GM12878 (cell line): ENCODE measurements at regions not wholly inside any gene's neighbourhood (a gene's known extent, or its start where the extent isn't known, plus 50 kb on each side); places are given as distances from the start of the nearest gene placed in this dataset.

Experiments
- ATAC-seq: fragments of 200-7000 bp; cut with Tn5 transposase; 3 replicates; pipeline ENCODE4 v1.9.1; 2020; ENCODE audit warnings: mild to moderate bottlenecking, moderate library complexity
- BruUV-seq: library from RNA; stranded (reverse); fragments of 400-500 nt; replicated peaks from 2 replicates; lab custom pipeline; 2021; lab: Mats Ljungman, UMichigan
- CTCF ChIA-PET: fragments of 300-600 bp; sonication (Branson Sonifier 250); formaldehyde crosslinking; extraction: SDS; loops from one replicate; lab custom pipeline; 2021; ENCODE audit warnings: inconsistent platforms; lab: Yijun Ruan, JAX
- POLR2A ChIA-PET: fragments of 350-600 bp; formaldehyde crosslinking; extraction: SDS; loops from one replicate; lab custom pipeline; 2021; ENCODE audit warnings: inconsistent platforms; lab: Charles Lee
- RAD21 ChIA-PET: fragments of 300-600 bp; sonication (Branson Sonifier 250); formaldehyde crosslinking; loops from one replicate; lab custom pipeline; 2023; ENCODE audit warnings: antibody characterized with exemption; ENCODE audit not compliant: unreplicated experiment; lab: Charles Lee
- SMC1A ChIA-PET: fragments of 300-600 bp; sonication (Branson Sonifier 250); formaldehyde crosslinking; loops from one replicate; lab custom pipeline; 2023; ENCODE audit not compliant: unreplicated experiment, uncharacterized antibody; lab: Charles Lee
- DNase-seq: peaks from one replicate; pipeline ENCODE4 v3.0.0-alpha.2; 2011; ENCODE audit warnings: low read depth, low spot score
- FAIRE-seq: peaks from 3 replicates; lab custom pipeline; 2011; peaks lifted over from hg19 to GRCh38; lab: Jason Lieb, UNC
- H2AFZ ChIP-seq: 2 replicates; pipeline ENCODE4 v1.6.0; 2011; ENCODE audit warnings: low read depth, low read length, control low read depth; ENCODE audit not compliant: control insufficient read depth
- H3K27ac ChIP-seq: 2 replicates; pipeline ENCODE4 v1.5.1; 2011; ENCODE audit warnings: control low read depth; ENCODE audit not compliant: control insufficient read depth, insufficient read depth
- H3K27me3 ChIP-seq, 2 experiments: replicated peaks in 1 of 2; 2 replicates each; pipeline versions ENCODE4 v1.6.0 to v1.6.1; 2011; ENCODE audit warnings: low read length in 1 of 2; ENCODE audit not compliant: control insufficient read depth in 2 of 2, insufficient read depth in 2 of 2
- H3K36me3 ChIP-seq, 2 experiments: 2 replicates each; pipeline ENCODE4 v1.5.1; 2011; ENCODE audit warnings: low read length in 1 of 2; ENCODE audit not compliant: control insufficient read depth in 2 of 2, insufficient read depth in 2 of 2
- H3K4me1 ChIP-seq: 2 replicates; pipeline ENCODE4 v1.6.1; 2011; ENCODE audit warnings: mild to moderate bottlenecking, low read length, moderate library complexity, mixed read lengths; ENCODE audit not compliant: control insufficient read depth, insufficient read depth
- H3K4me2 ChIP-seq: 2 replicates; pipeline ENCODE4 v1.6.0; 2011; ENCODE audit warnings: control low read depth; ENCODE audit not compliant: control insufficient read depth, insufficient read depth
- H3K4me3 ChIP-seq: fragments of 200-600 bp; sonication (generic); 2 replicates; pipeline ENCODE4 v1.5.1; 2016
- H3K79me2 ChIP-seq: 2 replicates; pipeline ENCODE4 v1.6.0; 2011; ENCODE audit warnings: low read length; ENCODE audit not compliant: control insufficient read depth, insufficient read depth
- H3K9ac ChIP-seq: 2 replicates; pipeline ENCODE4 v1.8.0; 2011; ENCODE audit warnings: low read length, control low read depth, mixed read lengths; ENCODE audit not compliant: control insufficient read depth, insufficient read depth
- H3K9me3 ChIP-seq: replicated peaks from 3 replicates; pipeline ENCODE4 v1.5.1; 2011; ENCODE audit warnings: mild to moderate bottlenecking, low read length; ENCODE audit not compliant: control insufficient read depth, insufficient read depth
- H4K20me1 ChIP-seq: 2 replicates; pipeline ENCODE4 v1.6.0; 2011; ENCODE audit not compliant: control insufficient read depth, insufficient read depth
- GATAD2B ChIP-seq: fragments of 450-650 bp; conservative IDR thresholded peaks from 2 replicates; pipeline ENCODE4 v1.6.1; 2017; ENCODE audit warnings: low read depth, mild to moderate bottlenecking, moderate library complexity
- HCFC1 ChIP-seq: fragments of 150-350 bp; IDR thresholded peaks from 2 replicates; pipeline ENCODE4 v1.6.1; 2014; ENCODE audit warnings: low read length
- MEF2B ChIP-seq: fragments of 450-650 bp; IDR thresholded peaks from 2 replicates; pipeline ENCODE4 v1.6.1; 2018; ENCODE audit warnings: mild to moderate bottlenecking, moderate library complexity; ENCODE audit not compliant: partially characterized antibody, poor library complexity, severe bottlenecking
- MYB ChIP-seq: fragments of 150-350 bp; IDR thresholded peaks from 2 replicates; pipeline ENCODE4 v1.6.1; 2014; ENCODE audit warnings: mild to moderate bottlenecking, low read depth, low read length, borderline replicate concordance
- PAX8 ChIP-seq: fragments of 450-650 bp; IDR thresholded peaks from 2 replicates; pipeline ENCODE4 v1.6.1; 2017; ENCODE audit warnings: mild to moderate bottlenecking, moderate library complexity
- SMC3 ChIP-seq: IDR thresholded peaks from 2 replicates; pipeline ENCODE4 v1.6.1; 2011; ENCODE audit warnings: low read length, improper control_type of control experiment, borderline replicate concordance
- SUPT20H ChIP-seq: IDR thresholded peaks from 2 replicates; pipeline ENCODE4 v1.6.1; 2011; ENCODE audit warnings: low read depth, mild to moderate bottlenecking, low read length, moderate library complexity, borderline replicate concordance; ENCODE audit not compliant: control insufficient read depth
- ZNF207 ChIP-seq: fragments of 450-650 bp; IDR thresholded peaks from 2 replicates; pipeline ENCODE4 v1.6.1; 2014; ENCODE audit warnings: antibody characterized with exemption, mild to moderate bottlenecking, borderline replicate concordance
- WGBS: methylation state at CpG from one replicate; pipeline ENCODE4 v1.1.6; 2016; ENCODE audit warnings: low lambda C conversion rate; ENCODE audit not compliant: insufficient replicate concordance, insufficient coverage; ENCODE audit errors: missing lambda C conversion rate; 5-methylcytosine and 5-hydroxymethylcytosine counted together
- in situ Hi-C: fragments of 300-500 bp; cut with MboI; formaldehyde crosslinking; loops from 9 replicates; pipeline ENCODE4 v1.14.3; 2018; ENCODE audit warnings: mixed read lengths
- intact Hi-C: fragments of 100-400 bp; cut with micrococcal nuclease; formaldehyde crosslinking; loops from one replicate; pipeline ENCODE4 v1.14.2; 2022; ENCODE audit not compliant: unreplicated experiment
- TF ChIP-seq, protein P1 (sequence below): fragments of 450-650 bp; IDR thresholded peaks from 2 replicates; pipeline ENCODE4 v1.6.1; 2017; ENCODE audit warnings: mild to moderate bottlenecking, moderate library complexity
- TF ChIP-seq, protein P2 (sequence below), 3 experiments: IDR thresholded peaks in 2 of 3; conservative IDR thresholded peaks in 1 of 3; 2 replicates each; pipeline ENCODE4 v1.5.1; 2011; ENCODE audit warnings: low read depth in 3 of 3, low read length in 3 of 3, mild to moderate bottlenecking in 3 of 3, control low read depth in 2 of 3, moderate library complexity in 2 of 3, inconsistent platforms in 1 of 3, mixed read lengths in 1 of 3; ENCODE audit not compliant: control insufficient read depth in 2 of 3, insufficient read depth in 1 of 3; ENCODE audit errors: extremely low read depth in 1 of 3
- TF ChIP-seq, protein P3 (sequence below): IDR thresholded peaks from 2 replicates; pipeline ENCODE4 v1.6.1; 2012; ENCODE audit warnings: mild to moderate bottlenecking, low read depth, low read length
- TF ChIP-seq, protein P4 (sequence below): IDR thresholded peaks from 2 replicates; pipeline ENCODE4 v1.6.1; 2011; ENCODE audit warnings: low read depth, mild to moderate bottlenecking, low read length, moderate library complexity, borderline replicate concordance; ENCODE audit errors: extremely low read depth

DNA sequence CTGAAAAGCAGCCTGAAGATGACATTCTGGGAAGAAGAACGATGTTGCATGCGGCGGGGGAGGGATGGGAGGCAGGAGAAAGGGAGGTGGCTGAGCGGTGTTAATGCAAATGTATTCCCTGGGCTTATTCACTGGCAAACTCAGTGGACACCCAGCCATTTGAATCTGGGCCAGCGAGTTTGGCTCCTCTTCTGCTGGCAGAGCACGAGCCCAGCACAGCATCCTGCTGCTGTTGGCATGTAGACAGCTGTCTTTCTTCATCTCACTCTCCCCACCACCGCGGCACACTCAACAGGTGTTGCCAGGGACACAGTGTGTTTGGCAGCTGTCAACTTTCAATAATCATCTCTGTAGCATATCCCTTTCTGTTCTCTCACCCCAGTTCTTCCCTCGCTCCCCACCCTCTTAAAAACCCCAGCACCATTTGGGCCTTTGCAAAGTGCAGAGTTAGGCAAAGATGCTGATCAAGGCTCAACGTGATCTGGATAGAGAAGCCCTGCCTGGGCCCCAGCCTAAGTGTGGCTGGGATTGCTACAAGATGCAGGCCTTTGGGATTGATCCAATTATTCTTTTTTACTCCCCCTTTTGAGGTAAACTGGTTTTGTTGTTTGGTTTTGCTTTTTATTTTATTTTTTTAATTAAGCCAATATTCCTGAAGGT lies 131.9 kb downstream of the EXOC5 start:
- H3K9me3 ChIP-seq = no peaks in the 10 kb centered on the region; the same call in 2 of the 3 replicates
- no peak overlapping the region for H2AFZ ChIP-seq
- no peak overlapping the region for H3K27ac ChIP-seq
- ChIA-PET CTCF (no interaction called here), SMC1A (no interaction called here), RAD21 (no interaction called here), POLR2A (no interaction called here)
- no peak overlapping the region for H3K4me2 ChIP-seq
- no peaks in the 10 kb centered on the region for H3K79me2 ChIP-seq
- H3K27me3 ChIP-seq = no peaks in the 10 kb centered on the region; a peak in 1 of 4 replicates
- 45% methylated on average over 10 of the region's 10 CpGs for WGBS
- no peak for FAIRE-seq
- no peaks in the 10 kb centered on the region for H3K36me3 ChIP-seq
- no peak overlapping the region for H3K4me3 ChIP-seq
- in situ Hi-C loops = no loop called here
- DNase-seq = no peak
- no TSS peak for BruUV-seq
- H4K20me1 ChIP-seq = no peaks in the 10 kb centered on the region
- H3K9ac ChIP-seq = no peak overlapping the region
- H3K4me1 ChIP-seq = no peaks in the 10 kb centered on the region
- intact Hi-C loops = no loop called here
- ATAC-seq = no peak
- TF ChIP-seq HCFC1 (no peak), MEF2B (no peak), SUPT20H (no peak), ZNF207 (no peak), GATAD2B (no peak), MYB (no peak), SMC3 (no peak), PAX8 (no peak)
- TF ChIP-seq, protein P1, sequence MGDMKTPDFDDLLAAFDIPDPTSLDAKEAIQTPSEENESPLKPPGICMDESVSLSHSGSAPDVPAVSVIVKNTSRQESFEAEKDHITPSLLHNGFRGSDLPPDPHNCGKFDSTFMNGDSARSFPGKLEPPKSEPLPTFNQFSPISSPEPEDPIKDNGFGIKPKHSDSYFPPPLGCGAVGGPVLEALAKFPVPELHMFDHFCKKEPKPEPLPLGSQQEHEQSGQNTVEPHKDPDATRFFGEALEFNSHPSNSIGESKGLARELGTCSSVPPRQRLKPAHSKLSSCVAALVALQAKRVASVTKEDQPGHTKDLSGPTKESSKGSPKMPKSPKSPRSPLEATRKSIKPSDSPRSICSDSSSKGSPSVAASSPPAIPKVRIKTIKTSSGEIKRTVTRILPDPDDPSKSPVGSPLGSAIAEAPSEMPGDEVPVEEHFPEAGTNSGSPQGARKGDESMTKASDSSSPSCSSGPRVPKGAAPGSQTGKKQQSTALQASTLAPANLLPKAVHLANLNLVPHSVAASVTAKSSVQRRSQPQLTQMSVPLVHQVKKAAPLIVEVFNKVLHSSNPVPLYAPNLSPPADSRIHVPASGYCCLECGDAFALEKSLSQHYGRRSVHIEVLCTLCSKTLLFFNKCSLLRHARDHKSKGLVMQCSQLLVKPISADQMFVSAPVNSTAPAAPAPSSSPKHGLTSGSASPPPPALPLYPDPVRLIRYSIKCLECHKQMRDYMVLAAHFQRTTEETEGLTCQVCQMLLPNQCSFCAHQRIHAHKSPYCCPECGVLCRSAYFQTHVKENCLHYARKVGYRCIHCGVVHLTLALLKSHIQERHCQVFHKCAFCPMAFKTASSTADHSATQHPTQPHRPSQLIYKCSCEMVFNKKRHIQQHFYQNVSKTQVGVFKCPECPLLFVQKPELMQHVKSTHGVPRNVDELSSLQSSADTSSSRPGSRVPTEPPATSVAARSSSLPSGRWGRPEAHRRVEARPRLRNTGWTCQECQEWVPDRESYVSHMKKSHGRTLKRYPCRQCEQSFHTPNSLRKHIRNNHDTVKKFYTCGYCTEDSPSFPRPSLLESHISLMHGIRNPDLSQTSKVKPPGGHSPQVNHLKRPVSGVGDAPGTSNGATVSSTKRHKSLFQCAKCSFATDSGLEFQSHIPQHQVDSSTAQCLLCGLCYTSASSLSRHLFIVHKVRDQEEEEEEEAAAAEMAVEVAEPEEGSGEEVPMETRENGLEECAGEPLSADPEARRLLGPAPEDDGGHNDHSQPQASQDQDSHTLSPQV = no peak
- TF ChIP-seq, protein P2, sequence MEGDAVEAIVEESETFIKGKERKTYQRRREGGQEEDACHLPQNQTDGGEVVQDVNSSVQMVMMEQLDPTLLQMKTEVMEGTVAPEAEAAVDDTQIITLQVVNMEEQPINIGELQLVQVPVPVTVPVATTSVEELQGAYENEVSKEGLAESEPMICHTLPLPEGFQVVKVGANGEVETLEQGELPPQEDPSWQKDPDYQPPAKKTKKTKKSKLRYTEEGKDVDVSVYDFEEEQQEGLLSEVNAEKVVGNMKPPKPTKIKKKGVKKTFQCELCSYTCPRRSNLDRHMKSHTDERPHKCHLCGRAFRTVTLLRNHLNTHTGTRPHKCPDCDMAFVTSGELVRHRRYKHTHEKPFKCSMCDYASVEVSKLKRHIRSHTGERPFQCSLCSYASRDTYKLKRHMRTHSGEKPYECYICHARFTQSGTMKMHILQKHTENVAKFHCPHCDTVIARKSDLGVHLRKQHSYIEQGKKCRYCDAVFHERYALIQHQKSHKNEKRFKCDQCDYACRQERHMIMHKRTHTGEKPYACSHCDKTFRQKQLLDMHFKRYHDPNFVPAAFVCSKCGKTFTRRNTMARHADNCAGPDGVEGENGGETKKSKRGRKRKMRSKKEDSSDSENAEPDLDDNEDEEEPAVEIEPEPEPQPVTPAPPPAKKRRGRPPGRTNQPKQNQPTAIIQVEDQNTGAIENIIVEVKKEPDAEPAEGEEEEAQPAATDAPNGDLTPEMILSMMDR (IDR thresholded peaks at IDR 0.05 in 2 of 3, conservative IDR thresholded peaks at IDR 0.05 in 1 of 3; ENCODE audit: control insufficient read depth in 2 of 3, extremely low read depth in 1 of 3, insufficient read depth in 1 of 3, low read depth in 3 of 3, low read length in 3 of 3) = no peak
- TF ChIP-seq, protein P3, sequence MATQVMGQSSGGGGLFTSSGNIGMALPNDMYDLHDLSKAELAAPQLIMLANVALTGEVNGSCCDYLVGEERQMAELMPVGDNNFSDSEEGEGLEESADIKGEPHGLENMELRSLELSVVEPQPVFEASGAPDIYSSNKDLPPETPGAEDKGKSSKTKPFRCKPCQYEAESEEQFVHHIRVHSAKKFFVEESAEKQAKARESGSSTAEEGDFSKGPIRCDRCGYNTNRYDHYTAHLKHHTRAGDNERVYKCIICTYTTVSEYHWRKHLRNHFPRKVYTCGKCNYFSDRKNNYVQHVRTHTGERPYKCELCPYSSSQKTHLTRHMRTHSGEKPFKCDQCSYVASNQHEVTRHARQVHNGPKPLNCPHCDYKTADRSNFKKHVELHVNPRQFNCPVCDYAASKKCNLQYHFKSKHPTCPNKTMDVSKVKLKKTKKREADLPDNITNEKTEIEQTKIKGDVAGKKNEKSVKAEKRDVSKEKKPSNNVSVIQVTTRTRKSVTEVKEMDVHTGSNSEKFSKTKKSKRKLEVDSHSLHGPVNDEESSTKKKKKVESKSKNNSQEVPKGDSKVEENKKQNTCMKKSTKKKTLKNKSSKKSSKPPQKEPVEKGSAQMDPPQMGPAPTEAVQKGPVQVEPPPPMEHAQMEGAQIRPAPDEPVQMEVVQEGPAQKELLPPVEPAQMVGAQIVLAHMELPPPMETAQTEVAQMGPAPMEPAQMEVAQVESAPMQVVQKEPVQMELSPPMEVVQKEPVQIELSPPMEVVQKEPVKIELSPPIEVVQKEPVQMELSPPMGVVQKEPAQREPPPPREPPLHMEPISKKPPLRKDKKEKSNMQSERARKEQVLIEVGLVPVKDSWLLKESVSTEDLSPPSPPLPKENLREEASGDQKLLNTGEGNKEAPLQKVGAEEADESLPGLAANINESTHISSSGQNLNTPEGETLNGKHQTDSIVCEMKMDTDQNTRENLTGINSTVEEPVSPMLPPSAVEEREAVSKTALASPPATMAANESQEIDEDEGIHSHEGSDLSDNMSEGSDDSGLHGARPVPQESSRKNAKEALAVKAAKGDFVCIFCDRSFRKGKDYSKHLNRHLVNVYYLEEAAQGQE = no peak
- TF ChIP-seq, protein P4, sequence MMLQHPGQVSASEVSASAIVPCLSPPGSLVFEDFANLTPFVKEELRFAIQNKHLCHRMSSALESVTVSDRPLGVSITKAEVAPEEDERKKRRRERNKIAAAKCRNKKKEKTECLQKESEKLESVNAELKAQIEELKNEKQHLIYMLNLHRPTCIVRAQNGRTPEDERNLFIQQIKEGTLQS = no peak
